GM12874 (cell line): ENCODE measurements at regions not wholly inside any gene's neighbourhood (a gene's known extent, or its start where the extent isn't known, plus 50 kb on each side); places are given as distances from the start of the nearest gene placed in this dataset.

ENCODE experiments used
- CTCF ChIP-seq: IDR thresholded peaks from 2 replicates; pipeline ENCODE4 v1.5.1; 2011; ENCODE audit warnings: low read depth, mild to moderate bottlenecking, control low read depth, low read length, moderate library complexity; ENCODE audit not compliant: insufficient read depth

GRCh38 chr19:28293685-28294084 lies 919.3 kb downstream of the UQCRFS1 start:
- TF ChIP-seq CTCF: no peak

GRCh38 chr19:28292822-28293500 lies 920.0 kb downstream of the UQCRFS1 start:
- TF ChIP-seq CTCF: no peak

GRCh38 chr19:28291874-28292273 lies 921.1 kb downstream of the UQCRFS1 start:
- TF ChIP-seq CTCF: no peak

- TF ChIP-seq CTCF: no peak
Measured at GRCh38 chr19:28290963-28291657, 921.8 kb downstream of the UQCRFS1 start.

- TF ChIP-seq CTCF: no peak
Measured at GRCh38 chr19:28289295-28290063, 923.5 kb downstream of the UQCRFS1 start.

- TF ChIP-seq CTCF: no peak
Measured at GRCh38 chr19:28288572-28289264, 924.2 kb downstream of the UQCRFS1 start.

- no peak for TF ChIP-seq CTCF
Measured at GRCh38 chr19:28285917-28286316, 927.0 kb downstream of the UQCRFS1 start.
